ENCODE measurements at regions not wholly inside any gene's neighbourhood (a gene's known extent, or its start where the extent isn't known, plus 50 kb on each side); places are given as distances from the start of the nearest gene placed in this dataset.
A peak's percentile ranks its signal among the peaks of the same experiment; 100 is the strongest.

- no peak for DNase-seq
Measured at GRCh38 chr3:31053299-31053698, 158.8 kb upstream of the GADL1 start.

GRCh38 chr3:31054032-31054431, 159.6 kb upstream of the GADL1 start:
- DNase-seq = no peak

GRCh38 chr3:31055757-31056156, 161.3 kb upstream of the GADL1 start:
- DNase-seq = no peak

GRCh38 chr3:31057891-31058290, 163.4 kb upstream of the GADL1 start:
- DNase-seq = no peak

- DNase-seq = no peak
Measured at GRCh38 chr3:31064021-31064420, 169.6 kb upstream of the GADL1 start.

- DNase-seq = no peak
Measured at GRCh38 chr3:31065765-31066164, 171.3 kb upstream of the GADL1 start.

- no peak for DNase-seq
Measured at GRCh38 chr3:31067004-31067403, 172.5 kb upstream of the GADL1 start.

GRCh38 chr3:31075471-31075870, 181.0 kb upstream of the GADL1 start:
- no peak for DNase-seq

GRCh38 chr3:31075876-31076275, 181.4 kb upstream of the GADL1 start:
- DNase-seq = no peak

GRCh38 chr3:31077021-31077601, 182.7 kb upstream of the GADL1 start:
- DNase-seq = no peak

GRCh38 chr3:31077826-31078225, 183.4 kb upstream of the GADL1 start:
- no peak for DNase-seq

- no peak for DNase-seq
Measured at GRCh38 chr3:31079689-31080088, 185.2 kb upstream of the GADL1 start.

GRCh38 chr3:31081018-31081662, 186.7 kb upstream of the GADL1 start:
- no peak for DNase-seq

- no peak for DNase-seq
Measured at GRCh38 chr3:31086148-31086547, 191.7 kb upstream of the GADL1 start.

- DNase-seq = no peak
Measured at GRCh38 chr3:31086698-31087097, 192.2 kb upstream of the GADL1 start.

GRCh38 chr3:31091748-31092147, 197.3 kb upstream of the GADL1 start:
- no peak for DNase-seq

GRCh38 chr3:31092748-31093589, 198.5 kb upstream of the GADL1 start:
- no peak for DNase-seq

- DNase-seq = no peak
Measured at GRCh38 chr3:31093606-31094005, 199.1 kb upstream of the GADL1 start.

GRCh38 chr3:31094048-31094447, 199.6 kb upstream of the GADL1 start:
- no peak for DNase-seq

GRCh38 chr3:31095255-31095654, 200.8 kb upstream of the GADL1 start:
- DNase-seq = no peak

- no peak for DNase-seq
Measured at GRCh38 chr3:31096661-31097395, 202.4 kb upstream of the GADL1 start.

- DNase-seq = no peak
Measured at GRCh38 chr3:31100519-31100918, 206.1 kb upstream of the GADL1 start.

- peak in 1 of 2 experiments; percentile 28 for DNase-seq
Measured at GRCh38 chr3:31101285-31101684, 206.8 kb upstream of the GADL1 start.
